ENCODE measurements at regions not wholly inside any gene's neighbourhood (a gene's known extent, or its start where the extent isn't known, plus 50 kb on each side); places are given as distances from the start of the nearest gene placed in this dataset.
"Not testable (repeated sequence)": the region's sequence is repeated elsewhere in the genome, so short reads cannot be mapped to it uniquely, and the experiment has no call there.

- H3K27me3 Mint-ChIP-seq; H3K4me3 Mint-ChIP-seq; ATAC-seq (replicated peaks); DNase-seq; H3K36me3 Mint-ChIP-seq (ENCODE audit: insufficient read depth); H3K9me3 Mint-ChIP-seq; H3K4me1 Mint-ChIP-seq (ENCODE audit: low read depth in 2 of 2): not testable (repeated sequence)
- H3K27ac Mint-ChIP-seq, result peak overlapping the region in 1 of 2 donors; percentile 77
Observed at GRCh38 chr1:149157409-149157808, 54.1 kb upstream of the NBPF9 start.

DNA sequence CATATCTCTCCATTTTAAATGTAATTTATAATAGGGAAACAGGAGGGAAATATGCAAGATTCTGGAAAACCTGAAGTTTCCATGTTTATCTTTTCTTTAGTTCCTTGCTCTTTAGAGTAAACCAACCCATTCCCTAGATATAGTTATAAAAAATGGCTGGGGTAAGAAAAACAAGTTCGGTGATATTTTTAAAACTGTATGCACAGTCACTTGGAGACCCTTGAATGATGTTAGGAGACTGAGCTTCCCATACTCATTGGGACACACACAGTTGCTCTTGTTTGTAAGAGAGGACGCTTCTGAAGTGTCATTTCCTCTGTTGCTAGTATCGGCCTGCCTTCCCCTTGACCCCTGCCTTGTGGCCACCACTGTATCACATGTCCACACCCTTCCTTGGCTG, 55.0 kb upstream of the NBPF9 start:
- not testable (repeated sequence) for H3K4me1 Mint-ChIP-seq (ENCODE audit: low read depth in 2 of 2); ATAC-seq (replicated peaks); H3K36me3 Mint-ChIP-seq (ENCODE audit: insufficient read depth); H3K9me3 Mint-ChIP-seq; DNase-seq; H3K27me3 Mint-ChIP-seq; H3K4me3 Mint-ChIP-seq; H3K27ac Mint-ChIP-seq

GRCh38 chr1:149163063-149163444, 59.7 kb upstream of the NBPF9 start:
- not testable (repeated sequence) for H3K9me3 Mint-ChIP-seq; H3K4me1 Mint-ChIP-seq (ENCODE audit: low read depth in 2 of 2); H3K27ac Mint-ChIP-seq; H3K36me3 Mint-ChIP-seq (ENCODE audit: insufficient read depth); H3K4me3 Mint-ChIP-seq; H3K27me3 Mint-ChIP-seq; DNase-seq
- peak; percentile 75 for ATAC-seq (replicated peaks)

- H3K4me1 Mint-ChIP-seq (ENCODE audit: low read depth in 2 of 2); H3K27me3 Mint-ChIP-seq: not testable (repeated sequence)
- DNase-seq, result peak in 1 of 3 experiments; percentile 18
Observed at GRCh38 chr1:149174765-149175164, 71.4 kb upstream of the NBPF9 start.

DNA sequence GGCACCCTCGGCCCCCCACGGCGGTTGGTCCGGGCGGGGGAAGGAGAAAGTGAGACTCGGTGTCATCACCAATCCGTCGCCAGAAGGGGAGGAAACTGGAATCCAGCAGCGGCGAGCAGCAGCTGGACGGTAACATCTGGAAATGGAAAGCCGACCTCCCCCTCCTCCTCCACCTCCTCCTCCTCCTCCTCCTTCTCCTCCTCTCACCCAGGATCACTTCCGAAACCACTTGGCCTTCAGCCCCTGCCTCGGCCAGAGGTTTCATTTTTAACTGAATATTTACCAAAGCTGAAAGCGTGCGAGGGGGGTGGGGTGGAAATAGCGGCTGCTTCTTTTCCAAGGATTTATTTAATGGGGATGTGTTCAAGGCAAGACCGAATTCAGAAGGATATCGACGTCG, 72.5 kb upstream of the NBPF9 start:
- ATAC-seq (replicated peaks); H3K9me3 Mint-ChIP-seq; H3K27ac Mint-ChIP-seq; H3K27me3 Mint-ChIP-seq; H3K36me3 Mint-ChIP-seq (ENCODE audit: insufficient read depth); H3K4me1 Mint-ChIP-seq (ENCODE audit: low read depth in 2 of 2): not testable (repeated sequence)
- H3K4me3 Mint-ChIP-seq, result peak overlapping the region in 1 of 2 donors; percentile 37
- peak in 1 of 3 experiments; percentile 8 for DNase-seq

More at GRCh38 chr1:149174765-149175164, 71.4 kb upstream of the NBPF9 start:
- not testable (repeated sequence) for H3K9me3 Mint-ChIP-seq; H3K36me3 Mint-ChIP-seq (ENCODE audit: insufficient read depth); ATAC-seq (replicated peaks); H3K27ac Mint-ChIP-seq
- peak overlapping the region in 1 of 2 donors; percentile 63 for H3K4me3 Mint-ChIP-seq

DNA sequence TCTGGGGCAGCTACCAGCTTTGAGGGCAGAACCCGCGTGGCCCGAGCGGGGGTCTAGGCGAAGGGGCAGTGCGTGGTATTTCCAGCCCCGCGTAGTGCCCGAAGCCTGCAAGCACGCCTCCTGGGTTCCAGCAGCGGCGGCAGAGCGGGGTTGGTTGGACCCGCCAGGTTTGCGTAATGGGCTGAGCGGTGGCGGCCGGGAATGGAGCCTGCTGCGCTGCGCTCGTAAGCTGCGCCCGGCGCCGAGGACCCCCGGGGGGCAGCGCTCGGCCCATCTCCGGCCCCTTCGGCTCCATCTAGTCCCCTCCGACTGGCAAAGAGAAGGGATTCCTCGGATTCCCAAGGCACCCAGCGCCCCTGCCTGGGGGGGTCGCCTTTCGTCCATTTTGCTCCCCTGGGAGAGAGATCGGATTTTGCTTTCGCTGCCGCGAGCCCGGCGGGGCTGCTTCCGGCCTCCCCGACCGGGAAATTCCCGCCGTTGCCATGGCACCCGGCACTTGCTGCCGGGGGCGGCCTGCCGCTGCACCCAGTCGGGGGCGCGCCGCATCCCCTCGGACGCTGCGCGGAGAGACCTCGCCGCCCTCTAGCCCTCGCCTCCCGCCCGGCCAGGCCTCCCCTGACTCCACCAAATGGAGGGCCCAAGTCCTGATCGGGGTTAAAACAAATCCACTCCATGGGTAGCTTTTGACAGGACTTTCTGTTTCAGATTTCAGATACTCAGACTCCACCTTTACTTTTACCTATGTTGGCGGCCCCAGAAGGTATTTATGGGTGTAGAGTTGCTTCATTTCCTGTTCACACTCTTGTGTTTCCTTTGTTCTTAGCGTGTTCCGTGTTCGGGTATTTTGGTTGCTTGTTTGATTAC, 73.3 kb upstream of the NBPF9 start:
- not testable (repeated sequence) for H3K27me3 Mint-ChIP-seq; H3K36me3 Mint-ChIP-seq (ENCODE audit: insufficient read depth); ATAC-seq (replicated peaks); H3K4me1 Mint-ChIP-seq (ENCODE audit: low read depth in 2 of 2); H3K9me3 Mint-ChIP-seq
- peak; percentile 61 to 69 (median 63) for DNase-seq
- peak overlapping the region; percentile 76 to 77 for H3K4me3 Mint-ChIP-seq
- H3K27ac Mint-ChIP-seq, result peak overlapping the region; percentile 88 to 94

GRCh38 chr1:149190742-149191141, 87.4 kb upstream of the NBPF9 start:
- ATAC-seq (replicated peaks); H3K36me3 Mint-ChIP-seq (ENCODE audit: insufficient read depth); H3K27ac Mint-ChIP-seq; H3K9me3 Mint-ChIP-seq; DNase-seq; H3K27me3 Mint-ChIP-seq; H3K4me3 Mint-ChIP-seq; H3K4me1 Mint-ChIP-seq (ENCODE audit: low read depth in 2 of 2): not testable (repeated sequence)

- not testable (repeated sequence) for H3K27ac Mint-ChIP-seq; ATAC-seq (replicated peaks); H3K27me3 Mint-ChIP-seq; H3K4me3 Mint-ChIP-seq; H3K9me3 Mint-ChIP-seq; DNase-seq; H3K36me3 Mint-ChIP-seq (ENCODE audit: insufficient read depth)
- peaks cover 5 to 17% of the 10 kb centered on the region in 2 donors for H3K4me1 Mint-ChIP-seq (ENCODE audit: low read depth in 2 of 2)
Observed at GRCh38 chr1:149196651-149197050, 93.3 kb upstream of the NBPF9 start.

GRCh38 chr1:149200567-149200966, 97.2 kb upstream of the NBPF9 start:
- H3K27me3 Mint-ChIP-seq; DNase-seq; H3K4me3 Mint-ChIP-seq; H3K36me3 Mint-ChIP-seq (ENCODE audit: insufficient read depth); ATAC-seq (replicated peaks); H3K27ac Mint-ChIP-seq; H3K9me3 Mint-ChIP-seq: not testable (repeated sequence)
- H3K4me1 Mint-ChIP-seq (ENCODE audit: low read depth in 2 of 2), result peaks cover 5 to 17% of the 10 kb centered on the region in 2 donors

DNA sequence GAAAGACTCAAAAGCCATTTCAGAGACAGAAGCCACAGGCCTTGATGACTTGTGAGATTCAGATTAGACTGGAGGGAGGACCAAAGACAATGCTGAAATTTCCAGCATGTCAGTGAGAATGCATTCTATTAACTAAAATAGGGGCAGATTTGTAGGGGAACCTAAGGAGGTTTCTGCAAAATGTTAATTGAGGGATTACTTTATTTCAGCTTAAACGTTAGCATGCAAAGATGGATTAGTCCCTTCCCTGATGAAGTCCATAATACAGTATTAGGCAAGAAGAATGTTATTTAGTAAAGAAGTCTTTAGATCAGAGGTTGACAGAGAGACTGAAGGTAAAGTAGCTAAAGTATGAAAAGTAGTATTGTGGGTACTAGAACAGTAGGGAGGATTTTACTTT, 98.9 kb upstream of the NBPF9 start:
- not testable (repeated sequence) for ATAC-seq (replicated peaks); H3K36me3 Mint-ChIP-seq (ENCODE audit: insufficient read depth); H3K27me3 Mint-ChIP-seq; DNase-seq; H3K4me3 Mint-ChIP-seq; H3K9me3 Mint-ChIP-seq; H3K27ac Mint-ChIP-seq
- H3K4me1 Mint-ChIP-seq (ENCODE audit: low read depth in 2 of 2), result peaks cover 5 to 12% of the 10 kb centered on the region in 2 donors

- not testable (repeated sequence) for H3K4me1 Mint-ChIP-seq (ENCODE audit: low read depth in 2 of 2); DNase-seq; ATAC-seq (replicated peaks); H3K4me3 Mint-ChIP-seq; H3K27me3 Mint-ChIP-seq; H3K36me3 Mint-ChIP-seq (ENCODE audit: insufficient read depth); H3K27ac Mint-ChIP-seq; H3K9me3 Mint-ChIP-seq
Observed at GRCh38 chr1:149204396-149204795, 101.0 kb upstream of the NBPF9 start.

GRCh38 chr1:149208836-149209235, 105.5 kb upstream of the NBPF9 start:
- H3K27ac Mint-ChIP-seq; H3K4me1 Mint-ChIP-seq (ENCODE audit: low read depth in 2 of 2); ATAC-seq (replicated peaks); H3K9me3 Mint-ChIP-seq; H3K36me3 Mint-ChIP-seq (ENCODE audit: insufficient read depth); H3K27me3 Mint-ChIP-seq; DNase-seq; H3K4me3 Mint-ChIP-seq: not testable (repeated sequence)

- not testable (repeated sequence) for ATAC-seq (replicated peaks); H3K36me3 Mint-ChIP-seq (ENCODE audit: insufficient read depth); H3K9me3 Mint-ChIP-seq; H3K4me1 Mint-ChIP-seq (ENCODE audit: low read depth in 2 of 2); H3K27ac Mint-ChIP-seq; H3K27me3 Mint-ChIP-seq; H3K4me3 Mint-ChIP-seq; DNase-seq
Observed at GRCh38 chr1:149211757-149212420, 108.5 kb upstream of the NBPF9 start.

DNA sequence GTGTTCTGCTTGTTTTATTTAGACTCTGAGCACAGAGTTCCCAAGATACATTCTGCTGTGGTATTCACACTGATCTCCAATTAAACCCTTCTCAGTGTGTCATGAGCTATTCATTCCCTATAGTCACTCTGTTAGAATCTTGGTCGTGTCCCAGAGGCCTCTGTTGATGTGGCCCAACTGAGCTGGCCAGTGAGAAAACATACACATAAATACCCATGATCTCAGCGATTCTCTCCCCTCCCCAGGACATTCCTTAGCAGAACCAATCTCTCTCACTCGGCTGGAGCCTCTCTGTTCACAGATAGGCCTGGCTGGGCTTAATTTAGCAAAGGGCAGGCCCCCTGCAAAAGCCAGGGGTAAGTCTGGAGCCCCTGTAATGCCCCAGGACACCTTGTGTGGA, 109.6 kb upstream of the NBPF9 start:
- ATAC-seq (replicated peaks); H3K27me3 Mint-ChIP-seq; H3K4me3 Mint-ChIP-seq; H3K27ac Mint-ChIP-seq; H3K4me1 Mint-ChIP-seq (ENCODE audit: low read depth in 2 of 2); H3K9me3 Mint-ChIP-seq; DNase-seq; H3K36me3 Mint-ChIP-seq (ENCODE audit: insufficient read depth): not testable (repeated sequence)

Measured in effector memory CD8-positive, alpha-beta T cell (primary cell).